Activated CD4-positive, alpha-beta T cell treated with anti-CD3 and anti-CD28 coated beads, Interleukin-2, amount 50 U/mL, for 24 hours (primary cell): ENCODE measurements at regions not wholly inside any gene's neighbourhood (a gene's known extent, or its start where the extent isn't known, plus 50 kb on each side); places are given as distances from the start of the nearest gene placed in this dataset.

Source experiments
- DNase-seq, 2 donors: peaks; one replicate each; pipeline ENCODE4 v3.0.0-alpha.2; 2020; ENCODE audit warnings: low read depth in 1 of 2, low spot score in 1 of 2

GRCh38 chr15:77716632-77717332 lies 84.1 kb upstream of the LINGO1 start:
- no peak for DNase-seq

- DNase-seq = no peak
These were observed 83.1 kb upstream of the LINGO1 start for GRCh38 chr15:77715860-77716259.

- DNase-seq = no peak
These were observed 82.3 kb upstream of the LINGO1 start for GRCh38 chr15:77715051-77715450.

GRCh38 chr15:77714555-77714954 lies 81.8 kb upstream of the LINGO1 start:
- DNase-seq = no peak

- no peak for DNase-seq
These were observed 81.3 kb upstream of the LINGO1 start for GRCh38 chr15:77714023-77714422.

- DNase-seq = no peak
These were observed 80.6 kb upstream of the LINGO1 start for GRCh38 chr15:77713281-77713680.

GRCh38 chr15:77712438-77712837 lies 79.7 kb upstream of the LINGO1 start:
- no peak for DNase-seq

- DNase-seq = no peak
These were observed 77.9 kb upstream of the LINGO1 start for GRCh38 chr15:77710637-77711036.

- DNase-seq = no peak
These were observed 77.5 kb upstream of the LINGO1 start for GRCh38 chr15:77710206-77710605.

- no peak for DNase-seq
These were observed 76.6 kb upstream of the LINGO1 start for GRCh38 chr15:77709135-77709886.

GRCh38 chr15:77706482-77707244 lies 74.0 kb upstream of the LINGO1 start:
- no peak for DNase-seq

GRCh38 chr15:77702211-77702957 lies 69.7 kb upstream of the LINGO1 start:
- DNase-seq = no peak

- no peak for DNase-seq
These were observed 65.8 kb upstream of the LINGO1 start for GRCh38 chr15:77698481-77698880.

- DNase-seq = no peak
These were observed 65.2 kb upstream of the LINGO1 start for GRCh38 chr15:77697893-77698292.

- no peak for DNase-seq
These were observed 64.2 kb upstream of the LINGO1 start for GRCh38 chr15:77696871-77697270.

GRCh38 chr15:77695961-77696582 lies 63.4 kb upstream of the LINGO1 start:
- DNase-seq = no peak

- DNase-seq = no peak
These were observed 62.8 kb upstream of the LINGO1 start for GRCh38 chr15:77695548-77695947.

- DNase-seq = no peak
These were observed 60.9 kb upstream of the LINGO1 start for GRCh38 chr15:77693576-77693975.

GRCh38 chr15:77692614-77693013 lies 59.9 kb upstream of the LINGO1 start:
- DNase-seq = no peak

GRCh38 chr15:77691607-77692006 lies 58.9 kb upstream of the LINGO1 start:
- DNase-seq = no peak

- DNase-seq = no peak
These were observed 57.1 kb upstream of the LINGO1 start for GRCh38 chr15:77689821-77690220.
